ENCODE measurements at regions not wholly inside any gene's neighbourhood (a gene's known extent, or its start where the extent isn't known, plus 50 kb on each side); places are given as distances from the start of the nearest gene placed in this dataset.

- Histone ChIP-seq H3K4me3 (no peak overlapping the region), H4K20me1 (replicated peaks; ENCODE audit: insufficient read depth) (no peaks in the 10 kb centered on the region), H3F3A (replicated peaks; ENCODE audit: low read depth) (no peaks in the 10 kb centered on the region), H3K36me3 (ENCODE audit: insufficient read depth) (no peaks in the 10 kb centered on the region), H3K4me2 (no peak overlapping the region), H3K79me2 (replicated peaks; ENCODE audit: insufficient read depth) (no peaks in the 10 kb centered on the region), H3K9me2 (ENCODE audit: insufficient read depth) (no peaks in the 10 kb centered on the region), H3K27me3 (ENCODE audit: insufficient read depth) (no peaks in the 10 kb centered on the region), H3K27ac (ENCODE audit: low read depth) (no peak overlapping the region), H2AFZ (no peak overlapping the region), H3K4me1 (ENCODE audit: insufficient read depth) (0 out of 2 replicates have a peak, but pooled peaks cover 4% of the 10 kb centered on the region)
- peaks cover 8% of the 10 kb centered on the region; the same call in 2 of the 3 replicates for H3K4me1 Mint-ChIP-seq
- no peak for TF ChIP-seq CREB1 (CRISPR knock-in tag; IDR thresholded peaks at IDR 0.05; ENCODE audit: low read depth)
- TF ChIP-seq REST (IDR thresholded peaks at IDR 0.05; ENCODE audit: unreplicated experiment) = no peak
- no peak for TF ChIP-seq EZH2 (IDR thresholded peaks at IDR 0.05; ENCODE audit: low read depth, unreplicated experiment)
- no peak for TF ChIP-seq NANOG (IDR thresholded peaks at IDR 0.05; ENCODE audit: borderline replicate concordance)
- no peak for TF ChIP-seq ZNF114 (CRISPR knock-in tag; IDR thresholded peaks at IDR 0.05)
- TF ChIP-seq CTCF (conservative IDR thresholded peaks at IDR 0.05; ENCODE audit: low read depth in 2 of 2) = no peak
- no peak for TF ChIP-seq ETS1 (IDR thresholded peaks at IDR 0.05)
- TF ChIP-seq POLR2AphosphoS5 (IDR thresholded peaks at IDR 0.05; ENCODE audit: low read depth) = no peak
- no peak for TF ChIP-seq ZNF462 (CRISPR knock-in tag; IDR thresholded peaks at IDR 0.05)
- TF ChIP-seq JUNB (IDR thresholded peaks at IDR 0.05; ENCODE audit: unreplicated experiment) = no peak
- TF ChIP-seq STAT1 (IDR thresholded peaks at IDR 0.05; ENCODE audit: unreplicated experiment) = no peak
- no peak for ATAC-seq
- H3K27me3 Mint-ChIP-seq (ENCODE audit: insufficient read depth, low read depth, poor library complexity) = peaks cover 4% of the 10 kb centered on the region
- H3K4me3 Mint-ChIP-seq = no peak overlapping the region
- peaks cover 2% of the 10 kb centered on the region; the same call in 2 of the 3 replicates for H3K36me3 Mint-ChIP-seq (ENCODE audit: low read depth)
- peaks cover 3% of the 10 kb centered on the region; the same call in 2 of the 3 replicates for H3K9me3 Mint-ChIP-seq
- H3K27ac Mint-ChIP-seq = no peak overlapping the region
- DNase-seq (ENCODE audit: low spot score) = no peak
Measured at GRCh38 chr16:48013491-48013901, 142.3 kb downstream of the ABCC12 start.
